Ishikawa (cell line): ENCODE measurements at regions not wholly inside any gene's neighbourhood (a gene's known extent, or its start where the extent isn't known, plus 50 kb on each side); places are given as distances from the start of the nearest gene placed in this dataset.

Experiments used
- CEBPB ChIP-seq: IDR thresholded peaks from 2 replicates; pipeline ENCODE4 v1.6.1; 2012
- CREB1 ChIP-seq: IDR thresholded peaks from 2 replicates; pipeline ENCODE4 v1.6.1; 2012; ENCODE audit warnings: low read depth
- EGR1 ChIP-seq: IDR thresholded peaks from 2 replicates; pipeline ENCODE4 v1.6.1; 2012
- EP300 ChIP-seq: IDR thresholded peaks from 2 replicates; pipeline ENCODE4 v1.6.1; 2012; ENCODE audit warnings: borderline replicate concordance
- FOXM1 ChIP-seq: IDR thresholded peaks from 2 replicates; pipeline ENCODE4 v1.6.1; 2012; ENCODE audit warnings: low read depth, borderline replicate concordance
- NFIC ChIP-seq: IDR thresholded peaks from 2 replicates; pipeline ENCODE4 v1.6.1; 2012
- RAD21 ChIP-seq: IDR thresholded peaks from 2 replicates; pipeline ENCODE4 v1.6.1; 2012; ENCODE audit warnings: low read depth
- TAF1 ChIP-seq: IDR thresholded peaks from 2 replicates; pipeline ENCODE4 v1.6.1; 2012; ENCODE audit warnings: low read depth, mild to moderate bottlenecking
- TCF12 ChIP-seq: IDR thresholded peaks from 2 replicates; pipeline ENCODE4 v1.6.1; 2012; ENCODE audit warnings: low read depth
- TEAD4 ChIP-seq: IDR thresholded peaks from 2 replicates; pipeline ENCODE4 v1.6.1; 2012
- YY1 ChIP-seq: IDR thresholded peaks from 2 replicates; pipeline ENCODE4 v1.6.1; 2012; ENCODE audit warnings: low read depth
- ZBTB7A ChIP-seq: IDR thresholded peaks from 2 replicates; pipeline ENCODE4 v1.6.1; 2012; ENCODE audit warnings: low read depth
- TF ChIP-seq, protein P1 (sequence below): IDR thresholded peaks from 2 replicates; pipeline ENCODE4 v1.6.1; 2012
- TF ChIP-seq, protein P2 (sequence below): IDR thresholded peaks from 2 replicates; pipeline ENCODE4 v1.6.1; 2012
- TF ChIP-seq, protein P3 (sequence below): IDR thresholded peaks from 2 replicates; pipeline ENCODE4 v1.6.1; 2012; ENCODE audit warnings: low read depth, mild to moderate bottlenecking

DNA sequence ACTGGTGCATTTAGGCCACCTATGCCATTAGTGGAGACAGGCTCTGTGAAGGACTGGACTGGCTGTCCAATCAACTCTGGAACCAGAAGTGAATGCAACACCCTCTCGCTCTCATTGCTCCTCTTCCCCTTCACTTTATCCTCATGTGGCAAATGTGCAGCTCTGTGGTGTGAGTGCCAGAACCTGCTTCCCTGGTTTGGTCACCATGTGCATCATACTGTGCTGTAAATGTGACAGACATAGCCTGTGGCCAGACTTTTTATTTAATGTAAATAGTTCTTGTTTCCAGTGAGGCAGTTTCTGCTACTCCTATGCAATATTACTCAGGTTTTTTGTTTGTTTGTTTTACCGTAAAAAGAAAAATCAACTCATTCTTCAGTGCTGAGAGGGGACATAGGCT lies 73.0 kb upstream of the PPP1R9A start:
- TF ChIP-seq TAF1: no peak
- TF ChIP-seq CREB1: no peak
- TF ChIP-seq CEBPB: no peak
- no peak for TF ChIP-seq NFIC
- no peak for TF ChIP-seq EGR1
- no peak for TF ChIP-seq TCF12
- TF ChIP-seq TEAD4: no peak
- TF ChIP-seq FOXM1: no peak

GRCh38 chr7:94838717-94839116 lies 68.7 kb upstream of the PPP1R9A start:
- TF ChIP-seq, protein P1, sequence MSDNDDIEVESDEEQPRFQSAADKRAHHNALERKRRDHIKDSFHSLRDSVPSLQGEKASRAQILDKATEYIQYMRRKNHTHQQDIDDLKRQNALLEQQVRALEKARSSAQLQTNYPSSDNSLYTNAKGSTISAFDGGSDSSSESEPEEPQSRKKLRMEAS: no peak
- TF ChIP-seq EGR1: no peak

GRCh38 chr7:94843553-94843952 lies 63.8 kb upstream of the PPP1R9A start:
- no peak for TF ChIP-seq TAF1
- TF ChIP-seq RAD21: no peak
- no peak for TF ChIP-seq TEAD4
- TF ChIP-seq YY1: no peak
- TF ChIP-seq TCF12: no peak
- TF ChIP-seq FOXM1: no peak
- TF ChIP-seq, protein P2, sequence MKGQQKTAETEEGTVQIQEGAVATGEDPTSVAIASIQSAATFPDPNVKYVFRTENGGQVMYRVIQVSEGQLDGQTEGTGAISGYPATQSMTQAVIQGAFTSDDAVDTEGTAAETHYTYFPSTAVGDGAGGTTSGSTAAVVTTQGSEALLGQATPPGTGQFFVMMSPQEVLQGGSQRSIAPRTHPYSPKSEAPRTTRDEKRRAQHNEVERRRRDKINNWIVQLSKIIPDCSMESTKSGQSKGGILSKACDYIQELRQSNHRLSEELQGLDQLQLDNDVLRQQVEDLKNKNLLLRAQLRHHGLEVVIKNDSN: no peak
- TF ChIP-seq CEBPB: no peak
- no peak for TF ChIP-seq NFIC
- TF ChIP-seq, protein P3, sequence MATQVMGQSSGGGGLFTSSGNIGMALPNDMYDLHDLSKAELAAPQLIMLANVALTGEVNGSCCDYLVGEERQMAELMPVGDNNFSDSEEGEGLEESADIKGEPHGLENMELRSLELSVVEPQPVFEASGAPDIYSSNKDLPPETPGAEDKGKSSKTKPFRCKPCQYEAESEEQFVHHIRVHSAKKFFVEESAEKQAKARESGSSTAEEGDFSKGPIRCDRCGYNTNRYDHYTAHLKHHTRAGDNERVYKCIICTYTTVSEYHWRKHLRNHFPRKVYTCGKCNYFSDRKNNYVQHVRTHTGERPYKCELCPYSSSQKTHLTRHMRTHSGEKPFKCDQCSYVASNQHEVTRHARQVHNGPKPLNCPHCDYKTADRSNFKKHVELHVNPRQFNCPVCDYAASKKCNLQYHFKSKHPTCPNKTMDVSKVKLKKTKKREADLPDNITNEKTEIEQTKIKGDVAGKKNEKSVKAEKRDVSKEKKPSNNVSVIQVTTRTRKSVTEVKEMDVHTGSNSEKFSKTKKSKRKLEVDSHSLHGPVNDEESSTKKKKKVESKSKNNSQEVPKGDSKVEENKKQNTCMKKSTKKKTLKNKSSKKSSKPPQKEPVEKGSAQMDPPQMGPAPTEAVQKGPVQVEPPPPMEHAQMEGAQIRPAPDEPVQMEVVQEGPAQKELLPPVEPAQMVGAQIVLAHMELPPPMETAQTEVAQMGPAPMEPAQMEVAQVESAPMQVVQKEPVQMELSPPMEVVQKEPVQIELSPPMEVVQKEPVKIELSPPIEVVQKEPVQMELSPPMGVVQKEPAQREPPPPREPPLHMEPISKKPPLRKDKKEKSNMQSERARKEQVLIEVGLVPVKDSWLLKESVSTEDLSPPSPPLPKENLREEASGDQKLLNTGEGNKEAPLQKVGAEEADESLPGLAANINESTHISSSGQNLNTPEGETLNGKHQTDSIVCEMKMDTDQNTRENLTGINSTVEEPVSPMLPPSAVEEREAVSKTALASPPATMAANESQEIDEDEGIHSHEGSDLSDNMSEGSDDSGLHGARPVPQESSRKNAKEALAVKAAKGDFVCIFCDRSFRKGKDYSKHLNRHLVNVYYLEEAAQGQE: no peak
- TF ChIP-seq EP300: no peak
- TF ChIP-seq EGR1: no peak
- no peak for TF ChIP-seq ZBTB7A

DNA sequence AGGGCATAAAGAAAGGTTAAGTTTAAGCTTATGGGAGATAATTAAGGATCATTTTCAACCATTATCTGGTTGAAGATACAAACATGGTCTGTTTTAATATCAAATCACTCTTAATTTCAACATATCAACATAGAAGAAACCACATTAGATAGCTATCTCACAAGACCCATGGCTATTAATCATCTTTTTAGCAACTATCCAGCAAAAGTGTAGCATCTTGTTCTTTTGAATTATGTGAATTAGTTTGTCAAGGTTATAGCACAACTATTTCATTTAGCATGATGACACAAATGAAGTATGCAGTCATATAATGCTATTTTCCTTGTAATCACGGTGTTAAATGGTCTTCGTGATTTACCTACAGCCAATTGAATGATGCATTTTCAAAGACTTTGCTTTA lies 58.9 kb upstream of the PPP1R9A start:
- TF ChIP-seq FOXM1: no peak
- no peak for TF ChIP-seq TEAD4
- no peak for TF ChIP-seq CEBPB
- TF ChIP-seq CREB1: no peak

DNA sequence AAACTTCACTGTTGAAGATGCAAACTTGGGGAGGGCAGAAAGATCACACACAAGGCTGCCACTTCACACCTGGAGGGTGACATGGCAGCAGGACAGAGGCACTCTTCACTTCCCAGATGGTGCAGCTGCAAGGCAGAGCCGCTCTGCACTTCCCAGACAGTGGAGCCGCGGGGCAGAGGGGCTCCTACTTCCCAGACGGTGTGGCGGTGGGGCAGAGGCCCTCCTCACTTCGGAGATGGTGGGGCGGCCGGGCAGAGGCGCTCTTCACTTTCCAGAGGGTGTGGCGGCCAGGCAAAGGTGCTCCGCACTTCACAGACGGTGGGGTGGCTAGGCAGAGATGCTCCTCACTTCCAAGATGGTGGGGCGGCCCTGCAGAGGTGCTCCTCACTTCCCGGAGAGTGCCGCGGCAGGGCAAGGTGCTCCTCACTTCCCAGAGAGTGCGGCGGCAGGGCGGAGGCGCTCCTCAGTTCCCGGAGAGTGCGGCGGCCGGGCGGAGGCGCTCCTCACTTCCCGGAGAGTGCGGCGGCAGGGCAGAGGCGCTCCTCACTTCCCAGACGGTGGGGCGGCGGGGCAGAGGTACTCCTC lies 58.3 kb upstream of the PPP1R9A start:
- TF ChIP-seq EGR1 (no peak), EP300 (no peak), TEAD4 (no peak), TCF12 (no peak), ZBTB7A (no peak), CREB1 (no peak), NFIC (no peak), YY1 (no peak), RAD21 (no peak), CEBPB (no peak), FOXM1 (no peak), TAF1 (no peak)
- TF ChIP-seq, protein P2: no peak
- TF ChIP-seq, protein P3: no peak
- TF ChIP-seq, protein P1: no peak

DNA sequence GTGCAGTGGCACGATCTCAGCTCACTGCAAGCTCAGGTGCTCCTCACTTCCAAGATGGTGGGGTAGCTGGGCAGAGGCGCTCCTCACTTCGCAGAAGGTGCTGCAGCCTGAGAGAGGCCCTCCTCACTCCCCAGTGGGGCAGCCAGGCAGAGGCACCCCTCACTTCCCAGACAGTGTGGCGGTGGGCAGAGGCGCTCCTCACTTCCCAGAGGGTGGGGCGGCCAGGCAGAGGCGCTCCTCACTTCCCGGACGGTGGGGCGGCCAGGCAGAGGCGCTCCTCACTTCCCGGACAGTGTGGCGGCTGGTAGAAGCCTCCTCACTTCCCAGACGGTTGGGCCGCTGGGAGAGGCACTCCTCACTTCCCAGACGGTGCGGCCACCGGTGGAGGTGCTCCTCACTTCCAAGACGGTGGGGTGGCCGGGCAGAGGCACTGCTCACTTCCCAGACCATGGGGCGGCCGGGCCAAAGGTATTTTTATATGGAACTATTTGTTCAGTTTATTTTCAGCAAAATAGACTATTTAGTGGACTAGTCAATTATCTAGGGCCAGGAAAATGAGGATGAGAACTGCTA lies 57.7 kb upstream of the PPP1R9A start:
- TF ChIP-seq TCF12 (no peak), RAD21 (no peak), EP300 (no peak), FOXM1 (no peak), CEBPB (no peak), NFIC (no peak), TAF1 (no peak), EGR1 (no peak), TEAD4 (no peak), ZBTB7A (no peak)
- TF ChIP-seq, protein P3: no peak
- TF ChIP-seq, protein P1: no peak
